NCI-H345 treated with DMSO at 0.1 percent for 48 hours (cell line): ENCODE measurements at regions not wholly inside any gene's neighbourhood (a gene's known extent, or its start where the extent isn't known, plus 50 kb on each side); places are given as distances from the start of the nearest gene placed in this dataset.

ENCODE experiments used
- DNase-seq: peaks from one replicate; lab custom pipeline; 2025; ENCODE audit not compliant: unreplicated experiment; lab: John Stamatoyannopoulos, UW

DNA sequence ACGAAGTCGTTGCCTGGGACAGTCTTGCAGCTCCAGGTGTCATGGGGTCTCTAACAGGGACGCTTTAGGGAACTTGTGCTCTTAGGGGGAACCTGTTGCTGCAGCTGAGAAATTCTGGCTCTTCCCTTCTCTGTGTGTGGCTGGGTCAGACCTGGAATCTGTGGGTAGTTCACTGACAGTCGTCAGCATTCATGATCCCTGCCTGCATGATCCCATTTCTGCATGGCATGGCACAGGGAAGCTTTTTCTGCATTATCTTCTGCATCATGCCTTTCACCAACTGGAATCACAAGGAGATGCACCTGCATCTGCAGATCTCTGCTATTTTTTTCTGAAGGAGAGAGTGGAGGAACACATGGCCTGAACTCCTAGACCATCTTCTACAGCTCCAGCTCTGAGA lies 85.6 kb downstream of the SOX9 start:
- DNase-seq: no peak

DNA sequence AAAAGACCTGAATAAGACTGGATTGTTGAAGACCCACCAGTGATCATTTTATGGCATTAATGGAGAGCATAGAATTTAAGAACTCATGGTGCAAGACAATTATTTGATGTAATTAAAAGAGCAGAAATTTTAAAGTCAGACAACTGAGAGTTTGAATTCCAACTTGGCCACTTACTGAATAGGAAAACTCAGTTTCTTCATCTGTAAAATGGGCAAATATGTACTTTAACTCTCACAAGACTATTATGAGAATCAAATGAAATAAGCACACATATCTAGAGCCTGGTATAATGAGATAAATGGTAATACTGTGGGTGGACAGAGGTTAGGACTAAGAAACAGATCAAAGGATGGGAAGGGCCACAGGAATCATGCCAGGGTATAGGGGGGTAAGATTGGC lies 88.0 kb downstream of the SOX9 start:
- DNase-seq: no peak

DNA sequence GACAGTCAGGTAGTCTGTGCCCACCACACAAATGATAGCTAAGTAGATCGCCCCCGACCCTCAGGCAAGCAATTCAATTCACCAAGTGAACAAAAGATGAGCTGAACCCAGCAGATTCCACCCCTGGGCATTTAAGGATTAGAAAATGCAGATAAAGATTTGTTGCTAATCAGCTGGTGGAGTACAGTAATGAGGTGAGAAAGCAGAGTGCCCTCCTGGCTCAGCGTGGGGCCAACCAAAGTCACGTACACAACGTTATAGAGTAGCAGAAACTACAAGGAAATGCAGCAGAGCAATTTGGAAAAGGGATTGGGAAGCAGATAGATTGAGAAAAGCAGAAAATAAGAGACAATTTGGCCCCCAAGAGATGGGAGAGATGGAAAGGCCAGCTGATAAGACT lies 91.2 kb downstream of the SOX9 start:
- no peak for DNase-seq

DNA sequence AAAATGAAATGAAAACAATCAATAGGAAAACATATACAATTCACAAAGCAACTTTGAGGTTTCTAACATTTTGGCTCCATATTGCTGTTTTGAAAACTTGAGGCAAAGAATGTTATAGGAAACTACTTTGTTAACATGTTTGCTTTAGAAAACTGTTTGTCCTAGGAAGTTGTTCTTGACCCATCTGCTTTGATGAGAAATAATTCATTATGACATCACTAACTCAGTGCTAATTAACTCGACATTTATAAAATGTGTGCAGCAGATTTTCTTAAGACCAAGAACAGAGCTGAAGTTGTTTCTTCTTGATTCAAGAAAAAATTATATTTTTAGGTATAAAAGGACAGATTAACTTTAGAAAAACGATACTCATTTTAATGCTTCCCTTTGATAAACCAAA lies 94.7 kb downstream of the SOX9 start:
- DNase-seq: no peak

DNA sequence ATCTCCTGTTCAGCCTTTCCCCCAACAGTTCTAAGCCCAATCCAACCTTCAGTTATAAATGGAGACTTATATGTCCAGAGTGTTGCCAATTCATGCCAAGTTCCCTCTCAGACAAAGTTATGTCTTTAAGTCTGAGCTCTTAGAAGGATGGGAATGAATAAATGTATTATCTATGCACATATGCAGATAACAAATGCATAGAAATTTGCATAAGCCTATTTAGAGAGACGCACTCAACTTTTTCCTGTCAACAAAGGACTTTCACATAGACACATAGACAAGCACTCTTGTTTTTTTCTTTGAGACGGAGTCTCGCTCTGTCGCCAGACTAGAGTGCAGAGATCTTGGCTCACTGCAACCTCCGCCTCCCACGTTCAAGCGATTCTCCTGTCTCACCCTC lies 95.1 kb downstream of the SOX9 start:
- no peak for DNase-seq

DNA sequence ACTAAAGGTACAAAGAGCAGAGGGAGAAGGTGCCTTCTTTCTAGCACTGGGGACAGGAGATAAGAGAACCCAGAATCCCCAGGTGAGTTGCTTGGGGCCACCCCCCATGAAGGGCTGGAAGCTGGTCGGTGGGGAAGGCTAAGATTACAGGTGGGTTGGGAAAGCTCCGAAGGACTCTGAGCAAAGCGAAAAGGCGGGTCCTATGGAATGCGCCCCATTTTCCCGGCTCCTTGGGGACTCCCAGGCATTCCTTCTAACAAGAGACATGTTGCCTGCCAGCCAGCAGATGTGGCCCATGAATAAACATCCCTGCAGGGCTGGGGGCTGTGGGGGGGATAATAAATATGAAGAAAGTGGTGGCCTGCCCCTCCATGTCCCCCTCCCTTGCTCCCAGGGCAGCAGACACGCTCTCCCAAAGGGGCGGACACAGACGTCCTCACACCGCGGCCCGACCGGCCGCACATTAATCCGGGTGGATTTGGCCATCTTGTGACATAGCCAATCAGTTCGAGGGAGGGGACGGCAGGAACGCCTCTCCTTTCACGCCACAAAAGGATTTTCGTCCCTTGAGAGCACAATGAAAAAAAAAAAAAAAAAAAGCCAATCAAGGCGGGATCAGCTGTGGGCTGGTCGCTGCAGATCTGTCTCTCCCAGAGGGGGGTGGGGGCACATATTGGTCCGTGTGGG lies 98.5 kb downstream of the SOX9 start:
- DNase-seq: no peak

DNA sequence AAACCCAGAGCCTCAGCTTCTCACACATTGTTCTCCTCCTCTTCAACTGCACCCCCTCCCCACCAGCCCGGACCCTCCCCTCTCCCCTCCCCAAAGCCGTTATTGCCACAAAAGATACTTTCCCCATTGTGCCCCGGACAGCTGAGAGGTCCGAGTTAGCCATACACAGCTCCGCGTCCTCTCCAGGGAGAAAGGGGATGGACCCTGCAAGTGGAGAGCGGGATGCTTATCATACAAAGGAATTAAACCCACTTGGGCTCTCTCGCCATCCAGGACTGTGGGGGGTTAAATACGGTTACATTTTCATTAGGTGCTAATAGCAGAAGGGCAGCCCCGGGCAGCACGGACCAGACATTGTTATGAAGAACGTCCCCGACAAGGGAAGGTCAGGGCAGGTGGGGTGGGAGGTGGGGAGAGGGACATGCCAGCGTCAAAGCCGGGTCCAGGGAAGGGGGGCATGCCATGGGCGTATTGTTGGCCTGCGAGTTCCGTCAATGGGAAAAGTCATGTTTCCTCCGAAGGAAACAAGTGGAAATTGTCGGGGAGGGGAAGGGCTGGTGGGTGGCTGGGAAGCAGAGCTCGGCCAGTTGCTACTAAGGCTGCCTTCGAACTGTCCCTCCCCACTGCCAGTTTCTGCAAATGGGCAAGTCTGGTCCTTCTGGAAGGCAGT lies 99.1 kb downstream of the SOX9 start:
- DNase-seq: no peak

DNA sequence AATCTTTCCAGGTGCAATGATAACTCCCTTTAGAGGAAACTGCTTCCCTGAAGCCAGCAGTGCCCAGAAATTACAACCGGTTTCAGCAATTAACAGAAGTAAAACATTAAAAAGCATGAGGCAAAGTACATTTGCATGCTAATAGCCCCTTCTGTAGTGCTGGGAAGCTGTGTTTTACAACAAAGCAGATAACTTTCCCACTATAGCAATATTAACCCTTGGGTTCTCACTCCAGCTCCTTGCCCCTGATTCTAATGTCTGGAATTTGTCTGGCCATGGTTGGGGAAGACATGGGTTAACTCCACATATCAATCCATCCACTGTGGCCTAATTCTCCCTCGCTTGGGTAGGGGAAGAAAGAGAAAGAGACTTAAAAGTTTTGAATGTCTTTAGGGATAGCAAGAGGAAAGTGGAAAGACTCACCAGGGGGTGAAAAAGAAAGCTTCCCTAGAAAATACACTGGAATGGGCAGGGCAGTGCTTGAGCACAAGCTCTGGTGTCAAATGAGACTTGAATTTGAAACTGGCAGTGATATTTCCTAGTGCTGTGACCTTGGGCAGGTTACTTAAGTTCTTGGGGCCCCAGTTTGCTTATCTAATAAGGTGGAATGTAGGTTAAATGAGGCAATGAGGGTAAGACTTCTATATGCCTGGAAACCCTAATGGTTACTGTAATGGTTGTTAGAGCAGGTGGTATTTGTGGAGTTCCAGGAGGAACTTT lies 102.0 kb downstream of the SOX9 start:
- DNase-seq: no peak

DNA sequence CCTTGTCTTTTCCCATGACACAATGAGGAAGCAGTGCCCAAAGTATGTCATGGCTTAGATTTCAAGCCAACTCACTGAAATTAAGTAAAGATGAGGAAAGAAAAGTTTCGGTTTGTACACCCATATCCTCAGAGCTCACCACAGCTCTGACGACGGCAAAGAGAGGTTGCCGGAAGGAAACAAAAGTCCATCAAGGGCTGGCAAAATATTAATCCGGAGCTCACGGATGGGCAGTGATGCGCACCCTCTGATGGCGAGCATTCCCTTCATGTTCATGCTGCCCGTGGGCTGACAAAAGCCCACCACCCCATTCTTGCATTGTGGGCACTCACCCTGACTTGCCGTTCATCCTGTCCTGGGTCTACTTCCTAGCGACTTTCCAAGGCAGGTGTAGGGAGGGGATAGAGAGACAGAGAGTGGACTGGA lies 103.1 kb downstream of the SOX9 start:
- DNase-seq: no peak

DNA sequence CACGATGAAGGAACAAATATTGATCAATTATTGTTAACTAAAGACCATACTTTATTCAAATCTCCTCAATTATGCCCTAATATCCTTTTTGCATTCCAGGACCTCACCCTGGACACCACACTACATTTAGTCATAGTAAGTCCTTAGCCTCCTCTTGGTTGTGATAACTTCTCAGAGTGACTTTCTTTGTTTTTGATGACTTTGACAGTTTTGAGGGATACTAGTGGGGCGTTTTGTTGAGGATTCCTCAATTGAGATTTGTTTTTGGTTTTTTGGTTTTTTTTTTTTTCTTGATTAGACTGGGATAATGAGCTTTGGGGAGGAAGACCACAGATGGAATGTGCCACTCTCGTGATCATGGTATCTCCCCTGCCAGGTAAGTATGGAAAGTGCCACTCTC lies 105.5 kb downstream of the SOX9 start:
- DNase-seq: no peak

DNA sequence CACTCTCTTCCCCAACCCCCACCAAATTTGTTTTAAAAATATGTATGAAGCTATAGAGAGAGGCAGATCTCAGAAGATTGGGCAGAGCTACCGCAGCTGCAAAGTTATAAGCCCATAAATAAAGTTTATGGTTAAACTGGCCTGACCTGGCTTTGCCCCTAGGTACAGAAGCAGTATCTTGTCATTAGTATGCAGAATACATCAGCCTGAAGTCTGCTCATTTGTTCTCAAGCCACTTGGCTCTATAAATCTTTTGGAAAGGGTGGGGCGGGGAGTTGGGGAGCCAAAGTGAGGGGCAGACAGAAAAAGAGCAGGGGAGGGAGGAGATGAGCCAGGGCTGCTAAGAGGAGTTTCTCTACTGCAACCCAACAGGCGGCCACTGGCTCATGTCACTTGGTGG lies 113.2 kb downstream of the SOX9 start:
- DNase-seq: no peak

DNA sequence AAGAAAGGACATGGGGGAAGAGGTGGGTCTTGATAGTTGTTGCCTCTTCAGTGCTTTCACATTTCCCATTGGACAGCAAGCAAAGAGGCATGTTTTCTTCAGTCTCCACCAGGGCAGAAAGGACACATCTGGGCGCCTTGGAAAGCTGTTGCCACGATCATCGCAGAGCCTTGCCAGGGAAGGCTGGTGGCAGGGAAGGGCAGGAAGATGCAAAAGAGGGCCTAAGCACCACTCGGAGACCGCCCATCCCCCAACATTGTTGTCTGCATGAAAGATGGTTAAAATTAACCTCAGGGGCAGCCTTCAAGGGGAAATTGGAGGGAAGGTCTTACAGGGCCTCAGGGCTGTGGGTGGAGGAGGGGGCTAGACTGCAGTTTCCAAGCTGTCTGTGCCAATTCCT lies 114.2 kb downstream of the SOX9 start:
- no peak for DNase-seq

DNA sequence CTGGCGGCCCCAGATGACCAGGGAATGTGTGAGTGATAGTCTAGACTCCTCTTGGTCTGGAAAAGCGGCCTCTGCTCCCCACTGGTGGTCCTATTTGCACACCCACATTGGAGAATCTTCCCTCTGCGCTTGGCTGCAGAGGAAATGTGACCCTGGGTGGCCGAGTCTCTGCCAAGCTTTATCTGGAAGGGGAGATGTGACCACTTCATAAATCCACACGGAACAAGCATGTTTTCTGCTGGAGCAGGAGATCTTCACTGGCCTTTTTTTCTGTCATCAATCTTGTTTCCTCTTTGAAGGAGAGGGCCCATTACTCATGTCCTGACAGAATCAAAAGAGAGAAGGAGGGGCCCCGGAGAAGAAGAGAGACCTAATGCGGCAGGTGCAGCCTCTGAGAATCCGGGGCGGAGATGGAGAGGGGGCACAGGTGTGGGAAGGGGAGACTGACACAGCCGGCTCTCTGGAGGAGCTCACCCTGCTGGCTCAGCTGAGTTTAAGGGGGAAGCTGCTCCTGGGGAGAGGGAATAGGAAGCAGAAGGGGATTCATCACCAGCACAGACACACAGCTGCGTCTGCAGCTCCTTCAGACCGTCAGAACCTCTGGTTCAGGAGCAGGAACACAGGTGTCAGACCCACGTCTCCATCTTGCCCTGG lies 116.3 kb downstream of the SOX9 start:
- peak; percentile 15 for DNase-seq

DNA sequence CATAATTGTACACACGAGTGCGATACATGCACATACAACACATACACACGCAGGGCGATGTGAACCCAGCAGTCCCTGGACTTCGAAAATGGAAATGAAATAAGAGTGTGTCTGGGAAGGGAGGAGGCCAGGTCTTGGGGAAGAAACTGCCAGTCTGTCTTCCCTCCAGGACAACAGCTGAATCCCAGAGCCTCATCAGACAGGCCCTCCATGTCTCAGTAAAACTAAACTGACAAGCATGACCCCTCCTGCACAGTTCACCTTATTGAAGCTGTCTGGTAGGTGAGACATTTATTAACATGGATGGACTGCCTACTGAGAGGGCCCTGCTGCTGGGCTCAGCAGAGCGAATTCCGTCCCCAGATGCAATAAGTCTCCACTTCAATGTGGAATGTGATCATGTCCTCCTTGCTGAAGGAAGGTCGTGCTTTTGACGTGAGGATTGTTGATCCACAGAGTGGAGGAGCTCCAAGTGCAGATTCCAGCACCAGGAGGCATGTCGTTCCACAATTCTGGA lies 117.4 kb downstream of the SOX9 start:
- DNase-seq: no peak

DNA sequence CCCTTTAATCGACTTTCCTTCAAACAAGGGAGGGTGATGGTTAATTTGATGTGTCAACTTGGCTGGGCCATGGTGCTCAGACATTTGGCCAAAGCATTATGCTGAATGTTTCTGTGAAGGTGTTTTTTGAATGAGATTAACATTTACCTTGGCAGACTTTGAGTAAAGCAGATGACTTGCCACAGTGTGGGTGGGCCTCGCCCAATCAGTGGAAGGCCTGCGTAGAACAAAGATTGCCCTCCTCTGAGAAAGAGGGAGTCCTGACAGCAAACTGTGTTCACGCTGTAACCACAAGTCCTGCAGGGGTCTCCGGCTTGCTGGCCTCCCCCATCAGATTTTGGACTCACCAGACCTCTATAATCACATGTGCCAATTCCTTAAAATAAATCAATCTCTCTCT lies 118.7 kb downstream of the SOX9 start:
- no peak for DNase-seq

DNA sequence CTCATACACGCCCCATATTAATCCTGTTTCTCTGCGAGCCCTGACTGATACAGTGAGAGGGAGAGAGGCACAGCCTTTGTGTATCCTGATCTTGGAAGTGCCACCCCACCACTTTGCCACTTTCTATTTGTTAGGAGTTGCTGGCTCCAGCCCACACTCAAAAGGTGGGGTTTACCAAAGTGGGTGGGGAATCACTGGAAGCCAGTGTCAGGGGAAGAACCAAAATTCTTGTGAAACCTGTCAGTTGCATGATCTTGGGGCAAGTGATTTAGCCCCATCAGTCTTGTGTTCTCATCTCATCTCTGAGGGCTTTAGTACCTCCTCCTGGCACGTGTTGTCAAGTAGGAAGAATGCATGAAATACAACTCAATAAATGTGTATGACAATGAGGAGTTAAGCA lies 119.5 kb downstream of the SOX9 start:
- no peak for DNase-seq

DNA sequence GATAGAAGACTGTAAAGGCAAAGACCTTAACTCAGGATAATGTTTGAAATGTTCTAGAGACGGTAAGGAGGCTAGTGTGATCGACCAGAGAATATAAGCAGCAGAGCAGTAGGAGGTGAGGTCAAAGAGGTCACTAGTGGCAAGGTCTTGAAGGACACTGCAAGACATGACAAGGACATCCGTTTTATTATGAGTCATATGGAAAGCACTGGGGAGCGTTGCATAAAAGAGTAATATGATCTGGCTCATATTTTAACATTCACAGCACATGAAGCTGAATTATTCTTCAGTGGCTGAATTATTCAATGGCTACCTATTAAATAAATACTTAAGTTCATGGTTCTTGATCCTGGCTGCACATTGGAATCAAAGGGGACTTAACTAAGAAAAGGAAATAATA lies 123.7 kb downstream of the SOX9 start:
- DNase-seq: no peak

DNA sequence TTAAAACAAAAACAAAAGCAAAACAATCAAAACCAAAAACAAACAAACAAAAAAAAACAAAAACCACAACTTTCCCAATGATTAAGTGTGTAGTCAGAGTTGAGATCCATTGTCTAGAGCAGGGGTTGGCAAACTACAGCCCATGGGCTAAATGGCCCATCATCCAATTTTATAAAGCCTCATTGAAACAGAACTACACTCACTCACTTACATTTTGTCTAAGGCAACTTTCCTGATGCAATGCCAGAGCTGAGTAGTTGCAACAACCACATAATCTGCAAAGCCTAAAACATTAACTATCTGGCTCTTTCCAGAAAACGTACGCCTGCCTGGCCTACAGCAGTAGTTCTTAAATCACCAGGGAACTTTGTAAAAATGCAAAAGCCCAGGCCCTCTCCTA lies 124.1 kb downstream of the SOX9 start:
- DNase-seq: no peak

DNA sequence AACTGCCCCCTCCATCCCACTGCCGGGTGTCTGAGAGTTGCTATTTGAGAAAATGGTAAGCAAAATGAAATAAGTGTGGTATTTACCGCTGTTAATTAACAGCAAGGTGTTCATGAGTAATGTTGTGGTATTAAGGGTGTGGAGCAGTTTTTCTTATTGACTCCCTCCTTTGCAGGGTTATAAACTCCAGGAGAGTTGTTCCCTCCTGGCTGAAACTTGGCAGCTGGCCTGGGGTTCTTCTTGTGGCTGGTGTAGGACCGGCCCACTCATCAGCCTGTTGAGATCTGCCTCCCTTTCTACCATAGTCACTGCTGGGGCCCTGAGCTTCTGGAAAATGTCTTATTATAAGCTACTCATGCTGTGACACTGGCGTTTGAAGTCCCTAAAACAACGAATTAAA lies 128.6 kb downstream of the SOX9 start:
- DNase-seq: no peak

DNA sequence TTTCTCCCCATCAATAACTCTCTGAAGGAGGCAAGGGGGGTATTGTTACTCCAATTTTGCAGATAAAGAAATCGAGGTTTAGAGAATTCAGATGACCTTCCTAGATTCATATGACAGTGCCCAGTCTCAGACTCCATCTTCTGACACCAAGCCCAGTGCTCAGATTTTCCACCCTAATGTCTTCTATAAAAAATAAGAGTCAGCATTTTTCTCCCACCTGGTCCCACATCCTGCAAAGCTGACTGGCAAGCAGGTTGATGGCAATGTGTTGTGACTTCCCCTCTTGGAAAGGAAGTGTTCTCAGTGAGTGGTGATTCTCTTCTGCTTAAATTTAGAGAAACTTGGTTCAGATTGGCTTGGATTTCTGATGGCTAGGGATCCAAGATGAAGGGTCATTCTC lies 129.4 kb downstream of the SOX9 start:
- DNase-seq: no peak

DNA sequence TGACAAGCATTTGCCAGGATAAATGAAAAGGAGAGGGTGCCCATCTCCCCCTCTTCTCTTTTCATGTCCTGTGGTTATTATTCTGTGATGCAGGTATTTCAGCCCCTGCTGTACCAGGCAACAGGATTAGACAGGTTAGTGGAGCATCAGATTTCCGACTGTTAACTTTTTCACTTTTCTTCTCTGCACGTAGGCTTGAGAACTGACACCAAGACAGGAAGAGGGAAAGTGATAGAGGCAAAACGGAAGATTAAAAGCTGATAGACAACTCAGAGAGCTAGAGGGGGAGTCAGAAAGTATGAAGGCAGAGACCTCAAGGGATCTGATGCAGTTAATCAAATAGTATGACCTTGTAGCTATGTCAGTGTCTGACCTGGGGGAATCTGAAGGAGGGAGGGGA lies 132.8 kb downstream of the SOX9 start:
- DNase-seq: no peak
